Fibroblast of pulmonary artery (primary cell): ENCODE measurements at regions not wholly inside any gene's neighbourhood (a gene's known extent, or its start where the extent isn't known, plus 50 kb on each side); places are given as distances from the start of the nearest gene placed in this dataset.
A peak's percentile ranks its signal among the peaks of the same experiment; 100 is the strongest.
"Not testable (repeated sequence)": the region's sequence is repeated elsewhere in the genome, so short reads cannot be mapped to it uniquely, and the experiment has no call there.

ENCODE experiments used
- DNase-seq: peaks from one replicate; pipeline ENCODE4 v3.0.0-alpha.2; 2010; ENCODE audit warnings: low read depth
- H3K4me3 ChIP-seq: replicated peaks from 2 replicates; pipeline ENCODE4 v1.5.1; 2011; ENCODE audit warnings: low read depth, mild to moderate bottlenecking, control low read depth, low read length, moderate library complexity
- TF ChIP-seq, protein P1 (sequence below): IDR thresholded peaks from 2 replicates; pipeline ENCODE4 v1.5.1; 2011; ENCODE audit warnings: mild to moderate bottlenecking, control low read depth, low read length, inconsistent platforms; ENCODE audit errors: missing control alignments

DNA sequence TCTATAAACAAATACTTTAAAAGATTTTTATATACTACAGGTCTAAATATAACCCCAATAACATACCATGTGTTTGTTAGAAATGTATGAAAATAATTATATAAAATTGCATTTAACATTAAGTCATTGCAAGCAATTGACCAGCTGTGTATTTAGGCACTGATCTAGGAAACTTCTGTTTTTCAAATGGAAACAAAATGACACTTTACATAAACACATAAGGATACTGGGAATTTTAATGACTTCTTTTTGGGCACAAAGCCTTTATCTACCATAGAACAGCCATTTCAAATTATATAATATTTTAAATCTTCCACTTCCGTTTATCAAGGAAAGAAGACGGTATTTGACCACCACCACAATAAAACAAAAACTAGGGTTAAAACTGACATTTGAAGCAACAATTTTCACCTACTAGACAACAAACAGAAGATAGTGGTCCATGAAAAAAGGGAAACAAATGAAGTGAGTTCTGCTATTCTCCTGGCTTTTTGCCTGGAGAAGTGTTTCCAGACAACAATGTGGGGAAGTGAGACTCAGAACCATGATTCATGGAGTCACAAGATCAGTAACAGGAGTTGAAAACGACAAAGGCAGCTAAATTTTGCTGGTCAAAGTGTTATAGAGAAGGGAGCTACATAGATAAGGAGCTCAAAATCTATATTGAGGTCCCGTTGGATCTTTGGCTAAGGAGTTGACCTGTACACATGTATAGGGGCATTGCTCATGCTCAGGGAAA, 475.1 kb downstream of the TRHDE start:
- DNase-seq: peak; percentile 28
- H3K4me3 ChIP-seq: no peak overlapping the region
- TF ChIP-seq, protein P1, sequence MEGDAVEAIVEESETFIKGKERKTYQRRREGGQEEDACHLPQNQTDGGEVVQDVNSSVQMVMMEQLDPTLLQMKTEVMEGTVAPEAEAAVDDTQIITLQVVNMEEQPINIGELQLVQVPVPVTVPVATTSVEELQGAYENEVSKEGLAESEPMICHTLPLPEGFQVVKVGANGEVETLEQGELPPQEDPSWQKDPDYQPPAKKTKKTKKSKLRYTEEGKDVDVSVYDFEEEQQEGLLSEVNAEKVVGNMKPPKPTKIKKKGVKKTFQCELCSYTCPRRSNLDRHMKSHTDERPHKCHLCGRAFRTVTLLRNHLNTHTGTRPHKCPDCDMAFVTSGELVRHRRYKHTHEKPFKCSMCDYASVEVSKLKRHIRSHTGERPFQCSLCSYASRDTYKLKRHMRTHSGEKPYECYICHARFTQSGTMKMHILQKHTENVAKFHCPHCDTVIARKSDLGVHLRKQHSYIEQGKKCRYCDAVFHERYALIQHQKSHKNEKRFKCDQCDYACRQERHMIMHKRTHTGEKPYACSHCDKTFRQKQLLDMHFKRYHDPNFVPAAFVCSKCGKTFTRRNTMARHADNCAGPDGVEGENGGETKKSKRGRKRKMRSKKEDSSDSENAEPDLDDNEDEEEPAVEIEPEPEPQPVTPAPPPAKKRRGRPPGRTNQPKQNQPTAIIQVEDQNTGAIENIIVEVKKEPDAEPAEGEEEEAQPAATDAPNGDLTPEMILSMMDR: no peak

DNA sequence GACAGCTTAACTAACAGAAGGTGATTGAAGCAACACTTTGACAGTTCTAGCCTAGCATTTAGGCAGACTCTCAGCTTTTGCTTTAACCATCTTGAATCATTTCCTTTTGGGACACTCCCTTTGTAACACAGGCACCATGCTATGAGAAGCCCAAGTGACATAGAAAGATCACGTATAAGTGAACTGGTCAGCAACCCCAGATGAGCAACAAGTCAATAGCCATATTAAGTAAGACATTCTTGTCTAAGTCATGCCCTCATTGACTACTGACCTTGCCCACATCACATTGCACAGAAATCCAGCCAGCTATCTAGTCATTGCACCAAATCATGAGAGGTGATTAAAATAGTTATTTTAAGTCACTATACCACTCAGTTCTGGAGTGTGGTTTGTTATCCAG, 476.8 kb downstream of the TRHDE start:
- TF ChIP-seq, protein P1: no peak
- no peak for DNase-seq
- H3K4me3 ChIP-seq: no peak overlapping the region

DNA sequence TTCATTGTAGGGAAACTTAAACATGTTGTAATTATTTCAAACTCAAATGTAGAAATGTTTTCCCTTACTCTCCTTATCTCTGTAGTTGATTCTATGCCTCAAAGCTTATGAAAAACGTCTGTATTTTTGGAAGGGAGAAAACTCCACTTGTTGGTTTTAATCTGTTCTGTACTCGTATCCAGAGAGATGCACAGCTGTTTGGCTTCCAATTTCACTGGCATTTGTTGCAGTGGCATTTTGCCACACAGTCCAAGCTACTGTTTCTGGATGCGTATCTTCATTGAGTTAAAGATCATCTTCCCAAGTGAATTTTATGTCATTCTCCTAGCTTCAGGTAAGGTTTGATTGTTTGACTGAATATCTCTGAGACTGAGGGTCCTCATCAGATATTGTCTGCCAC, 481.4 kb downstream of the TRHDE start:
- H3K4me3 ChIP-seq: no peak overlapping the region
- no peak for DNase-seq
- TF ChIP-seq, protein P1: no peak

DNA sequence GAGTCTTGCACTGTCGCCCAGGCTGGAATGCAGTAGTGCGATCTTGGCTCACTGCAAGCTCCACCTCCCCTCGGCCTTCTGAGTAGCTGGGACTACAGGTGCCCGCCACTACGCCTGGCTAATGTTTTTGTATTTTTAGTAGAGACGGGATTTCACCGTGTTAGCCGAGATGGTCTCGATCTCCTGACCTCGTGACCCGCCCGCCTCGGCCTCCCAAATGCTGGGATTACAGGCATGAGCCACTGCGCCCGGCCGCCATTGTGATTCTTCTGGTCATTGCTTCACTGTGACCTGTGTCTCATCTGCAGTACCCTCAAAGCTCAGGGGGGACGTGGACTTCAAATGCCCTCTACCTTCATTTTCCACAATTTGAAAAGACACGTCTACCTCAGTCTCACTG, 481.9 kb downstream of the TRHDE start:
- DNase-seq, H3K4me3 ChIP-seq: not testable (repeated sequence)

DNA sequence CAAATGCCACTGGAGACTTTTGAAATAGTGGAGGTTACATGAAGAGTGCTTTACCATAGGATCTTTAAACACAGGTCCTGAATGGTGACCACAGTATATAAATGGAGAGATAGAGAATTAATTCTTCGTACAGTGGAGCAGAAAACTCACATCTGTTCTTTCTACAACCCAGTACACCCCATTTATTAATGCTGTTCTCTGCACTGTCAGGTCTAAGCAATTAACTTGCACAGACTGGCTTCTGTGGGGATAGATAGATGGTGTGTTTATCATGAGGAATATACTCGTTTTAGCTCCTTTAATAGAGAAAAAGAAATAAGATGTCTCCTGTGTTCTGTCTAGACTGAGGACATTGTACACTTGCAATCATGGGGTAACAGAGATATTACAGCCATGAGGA, 494.3 kb downstream of the TRHDE start:
- no peak for DNase-seq
- TF ChIP-seq, protein P1: no peak
- H3K4me3 ChIP-seq: no peak overlapping the region

DNA sequence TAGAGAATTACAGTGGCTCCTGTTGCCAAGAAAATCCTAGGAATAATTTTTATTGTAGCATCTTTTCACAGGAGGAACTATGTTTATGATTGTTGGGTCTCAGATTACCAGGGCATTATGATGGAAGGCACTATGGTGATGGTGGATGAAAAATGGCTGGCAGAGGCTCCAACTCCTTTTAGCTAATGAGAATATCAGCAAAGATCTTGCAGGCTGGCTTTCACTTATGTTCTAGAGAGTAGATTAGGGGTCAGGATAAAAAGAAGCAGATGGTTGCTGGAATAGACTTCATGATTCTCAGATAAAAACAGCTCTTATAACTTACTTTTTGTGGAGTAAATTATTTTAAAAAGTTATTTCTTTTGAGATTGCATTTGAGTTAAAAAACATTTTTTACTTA, 501.9 kb downstream of the TRHDE start:
- TF ChIP-seq, protein P1: no peak
- DNase-seq: no peak
- H3K4me3 ChIP-seq: no peak overlapping the region

DNA sequence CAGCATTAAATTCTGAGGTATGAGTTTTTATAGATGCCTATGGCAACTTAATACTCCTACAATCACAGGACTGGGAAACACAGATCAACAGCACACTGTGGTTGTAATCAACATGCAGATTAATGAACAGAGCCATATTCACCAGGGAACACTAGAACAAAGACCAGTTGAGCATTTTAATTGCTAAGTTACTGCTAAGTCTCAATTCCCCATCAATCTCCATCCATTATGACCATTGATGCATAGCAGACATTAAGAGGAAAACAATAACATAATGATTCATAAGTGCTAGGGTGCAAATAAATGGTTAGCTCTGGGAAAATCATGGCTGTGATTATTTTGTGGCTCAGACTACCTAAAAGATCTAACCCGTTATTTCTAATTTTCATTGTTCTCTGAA, 505.6 kb downstream of the TRHDE start:
- no peak overlapping the region for H3K4me3 ChIP-seq
- no peak for DNase-seq
- TF ChIP-seq, protein P1: no peak
